ENCODE measurements at regions not wholly inside any gene's neighbourhood (a gene's known extent, or its start where the extent isn't known, plus 50 kb on each side); places are given as distances from the start of the nearest gene placed in this dataset.

GRCh38 chr18:44497757-44498490 is 182.8 kb upstream of the SETBP1 start:
- Histone ChIP-seq H3K27ac (ENCODE audit: low read depth in 1 of 2, low read length in 2 of 2) (no peak overlapping the region), H3K9me3 (ENCODE audit: control insufficient read depth in 1 of 2, insufficient read depth in 1 of 2, low read length in 2 of 2) (no peaks in the 10 kb centered on the region), H3K4me3 (ENCODE audit: low read length) (no peak overlapping the region), H3K36me3 (ENCODE audit: insufficient read depth, low read length) (no peaks in the 10 kb centered on the region), H3K4me1 (ENCODE audit: insufficient read depth, low read length) (no peaks in the 10 kb centered on the region), H3K27me3 (ENCODE audit: control insufficient read depth in 1 of 2, insufficient read depth in 2 of 2, low read length in 2 of 2) (no peaks in the 10 kb centered on the region)
- no peak for ATAC-seq (ENCODE audit: poor library complexity)
- CTCF ChIA-PET, result no interaction called here
- H3K27ac Mint-ChIP-seq, result no peak overlapping the region
- peaks cover 16% of the 10 kb centered on the region for H3K4me1 Mint-ChIP-seq (ENCODE audit: low read depth)
- H3K27me3 Mint-ChIP-seq, result no peaks in the 10 kb centered on the region
- DNase-seq, result no peak
- intact Hi-C loops (cut with DNase I, micrococcal nuclease), result no loop called here
- H3K9me3 Mint-ChIP-seq, result peaks cover 2% of the 10 kb centered on the region
- no peak overlapping the region for H3K4me3 Mint-ChIP-seq
- TF ChIP-seq CTCF (IDR thresholded peaks at IDR 0.05), result no peak
- no peaks in the 10 kb centered on the region for H3K36me3 Mint-ChIP-seq (ENCODE audit: low read depth)
- POLR2A ChIA-PET, result no interaction called here

GRCh38 chr18:44500808-44501610 is 179.7 kb upstream of the SETBP1 start:
- peaks cover 2% of the 10 kb centered on the region for H3K9me3 Mint-ChIP-seq
- no peak for ATAC-seq (ENCODE audit: poor library complexity)

GRCh38 chr18:44502221-44502620 is 178.5 kb upstream of the SETBP1 start:
- H3K9me3 ChIP-seq (ENCODE audit: control insufficient read depth in 1 of 2, insufficient read depth in 1 of 2, low read length in 2 of 2), result no peaks in the 10 kb centered on the region
- peaks cover 16% of the 10 kb centered on the region for H3K4me1 Mint-ChIP-seq (ENCODE audit: low read depth)
- no peak overlapping the region for H3K4me3 ChIP-seq (ENCODE audit: low read length)
- POLR2A ChIA-PET, result no interaction called here
- H3K27ac Mint-ChIP-seq, result no peak overlapping the region
- H3K27ac ChIP-seq (ENCODE audit: low read depth in 1 of 2, low read length in 2 of 2), result no peak overlapping the region
- intact Hi-C loops (cut with DNase I, micrococcal nuclease), result no loop called here
- DNase-seq (no peak), ATAC-seq (ENCODE audit: poor library complexity) (no peak)
- H3K27me3 ChIP-seq (ENCODE audit: control insufficient read depth in 1 of 2, insufficient read depth in 2 of 2, low read length in 2 of 2), result no peaks in the 10 kb centered on the region
- H3K4me1 ChIP-seq (ENCODE audit: insufficient read depth, low read length), result no peaks in the 10 kb centered on the region
- peaks cover 2% of the 10 kb centered on the region for H3K9me3 Mint-ChIP-seq
- H3K36me3 Mint-ChIP-seq (ENCODE audit: low read depth), result no peaks in the 10 kb centered on the region
- H3K36me3 ChIP-seq (ENCODE audit: insufficient read depth, low read length), result no peaks in the 10 kb centered on the region
- no peaks in the 10 kb centered on the region for H3K27me3 Mint-ChIP-seq
- TF ChIP-seq CTCF (IDR thresholded peaks at IDR 0.05), result no peak
- H3K4me3 Mint-ChIP-seq, result no peak overlapping the region
- CTCF ChIA-PET, result no interaction called here

More at GRCh38 chr18:44500808-44501610, 179.7 kb upstream of the SETBP1 start:
- Histone ChIP-seq H3K27me3 (ENCODE audit: control insufficient read depth in 1 of 2, insufficient read depth in 2 of 2, low read length in 2 of 2) (no peaks in the 10 kb centered on the region), H3K4me3 (ENCODE audit: low read length) (no peak overlapping the region), H3K36me3 (ENCODE audit: insufficient read depth, low read length) (no peaks in the 10 kb centered on the region), H3K27ac (ENCODE audit: low read depth in 1 of 2, low read length in 2 of 2) (no peak overlapping the region), H3K4me1 (ENCODE audit: insufficient read depth, low read length) (no peaks in the 10 kb centered on the region), H3K9me3 (ENCODE audit: control insufficient read depth in 1 of 2, insufficient read depth in 1 of 2, low read length in 2 of 2) (no peaks in the 10 kb centered on the region)
- intact Hi-C loops (cut with DNase I, micrococcal nuclease), result no loop called here
- CTCF ChIA-PET, result no interaction called here
- POLR2A ChIA-PET, result no interaction called here
- no peaks in the 10 kb centered on the region for H3K36me3 Mint-ChIP-seq (ENCODE audit: low read depth)
- DNase-seq, result no peak
- H3K4me3 Mint-ChIP-seq, result no peak overlapping the region
- H3K4me1 Mint-ChIP-seq (ENCODE audit: low read depth), result peaks cover 16% of the 10 kb centered on the region
- no peak overlapping the region for H3K27ac Mint-ChIP-seq
- no peaks in the 10 kb centered on the region for H3K27me3 Mint-ChIP-seq
- no peak for TF ChIP-seq CTCF (IDR thresholded peaks at IDR 0.05)
